Thoracic aorta (tissue), 2 donors: ENCODE measurements at regions not wholly inside any gene's neighbourhood (a gene's known extent, or its start where the extent isn't known, plus 50 kb on each side); places are given as distances from the start of the nearest gene placed in this dataset.

Experiments
- ATAC-seq: fragments of 150-250 bp; one replicate; pipeline ENCODE4 v1.8.0; 2017; ENCODE audit warnings: low read depth; ENCODE audit not compliant: insufficient number of reproducible peaks, low FRiP score
- DNase-seq: peaks from one replicate; pipeline ENCODE4 v3.0.0-alpha.2; 2020; ENCODE audit warnings: low spot score
- H3K27ac ChIP-seq, 2 donors: fragments of 200-600 bp; sonication (generic); 1 replicate in 1 of 2; 2 replicates in 1 of 2; pipeline ENCODE4 v1.5.1; 2016; ENCODE audit warnings: mild to moderate bottlenecking in 2 of 2, moderate library complexity in 2 of 2
- H3K27me3 ChIP-seq: fragments of 200-600 bp; sonication (generic); replicated peaks from 2 replicates; pipeline ENCODE4 v1.6.0; 2016; ENCODE audit warnings: mild to moderate bottlenecking; ENCODE audit not compliant: insufficient read depth
- H3K36me3 ChIP-seq: fragments of 200-600 bp; sonication (generic); one replicate; pipeline ENCODE4 v1.5.1; 2016
- H3K4me1 ChIP-seq, 2 donors: fragments of 200-600 bp; sonication (generic); 1 replicate in 1 of 2; 2 replicates in 1 of 2; pipeline versions ENCODE4 v1.5.1 to v1.6.0; 2016; ENCODE audit warnings: low read depth in 2 of 2, mild to moderate bottlenecking in 1 of 2; ENCODE audit not compliant: control insufficient read depth in 1 of 2
- H3K4me3 ChIP-seq: fragments of 200-600 bp; sonication (generic); 2 replicates; pipeline ENCODE4 v1.5.1; 2016; ENCODE audit warnings: mild to moderate bottlenecking
- H3K9me3 ChIP-seq: fragments of 200-600 bp; sonication (generic); 2 replicates; pipeline ENCODE4 v1.5.1; 2016
- TF ChIP-seq, protein P1 (sequence below): fragments of 200-600 bp; sonication (generic); IDR thresholded peaks from one replicate; pipeline ENCODE4 v1.5.1; 2019; ENCODE audit warnings: antibody characterized with exemption

GRCh38 chr18:56173542-56174220 lies 464.7 kb downstream of the TXNL1 start:
- Histone ChIP-seq H3K27ac (no peak overlapping the region), H3K27me3 (no peaks in the 10 kb centered on the region), H3K36me3 (no peaks in the 10 kb centered on the region), H3K9me3 (no peaks in the 10 kb centered on the region), H3K4me1 (peaks cover 1 to 3% of the 10 kb centered on the region in 2 donors), H3K4me3 (no peak overlapping the region)
- TF ChIP-seq, protein P1, sequence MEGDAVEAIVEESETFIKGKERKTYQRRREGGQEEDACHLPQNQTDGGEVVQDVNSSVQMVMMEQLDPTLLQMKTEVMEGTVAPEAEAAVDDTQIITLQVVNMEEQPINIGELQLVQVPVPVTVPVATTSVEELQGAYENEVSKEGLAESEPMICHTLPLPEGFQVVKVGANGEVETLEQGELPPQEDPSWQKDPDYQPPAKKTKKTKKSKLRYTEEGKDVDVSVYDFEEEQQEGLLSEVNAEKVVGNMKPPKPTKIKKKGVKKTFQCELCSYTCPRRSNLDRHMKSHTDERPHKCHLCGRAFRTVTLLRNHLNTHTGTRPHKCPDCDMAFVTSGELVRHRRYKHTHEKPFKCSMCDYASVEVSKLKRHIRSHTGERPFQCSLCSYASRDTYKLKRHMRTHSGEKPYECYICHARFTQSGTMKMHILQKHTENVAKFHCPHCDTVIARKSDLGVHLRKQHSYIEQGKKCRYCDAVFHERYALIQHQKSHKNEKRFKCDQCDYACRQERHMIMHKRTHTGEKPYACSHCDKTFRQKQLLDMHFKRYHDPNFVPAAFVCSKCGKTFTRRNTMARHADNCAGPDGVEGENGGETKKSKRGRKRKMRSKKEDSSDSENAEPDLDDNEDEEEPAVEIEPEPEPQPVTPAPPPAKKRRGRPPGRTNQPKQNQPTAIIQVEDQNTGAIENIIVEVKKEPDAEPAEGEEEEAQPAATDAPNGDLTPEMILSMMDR, result no peak
- ATAC-seq (no peak), DNase-seq (no peak)

- no peak for ATAC-seq
- TF ChIP-seq, protein P1, result no peak
- no peak for DNase-seq
- no peak overlapping the region for H3K4me3 ChIP-seq
- H3K27me3 ChIP-seq, result no peaks in the 10 kb centered on the region
- H3K27ac ChIP-seq, result no peak overlapping the region
- H3K9me3 ChIP-seq, result no peaks in the 10 kb centered on the region
- no peaks in the 10 kb centered on the region for H3K36me3 ChIP-seq
- peaks cover 10 to 13% of the 10 kb centered on the region in 2 donors for H3K4me1 ChIP-seq
Measured at GRCh38 chr18:56172527-56172926, 465.9 kb downstream of the TXNL1 start.

DNA sequence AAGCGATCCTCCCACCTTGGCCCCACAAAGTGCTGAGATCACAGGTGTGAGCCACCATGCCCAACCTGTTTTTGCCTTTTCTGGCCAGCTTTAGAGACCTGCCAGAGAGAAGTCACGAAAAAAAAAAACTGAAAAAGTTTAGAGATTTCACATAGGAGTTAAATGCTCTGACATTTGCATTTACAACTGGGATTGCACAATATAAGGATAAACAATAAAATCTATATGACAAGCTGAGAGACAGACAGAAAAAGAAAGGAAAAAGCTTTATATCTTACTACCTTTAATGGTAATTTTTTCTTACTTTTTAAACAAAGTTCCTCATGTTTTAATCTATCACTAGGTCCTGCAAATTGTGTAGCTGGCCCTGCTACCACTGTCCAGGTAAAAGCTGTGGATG lies 466.5 kb downstream of the TXNL1 start:
- Histone ChIP-seq H3K36me3 (no peaks in the 10 kb centered on the region), H3K9me3 (no peaks in the 10 kb centered on the region), H3K27me3 (no peaks in the 10 kb centered on the region), H3K4me3 (no peak overlapping the region), H3K27ac (no peak overlapping the region), H3K4me1 (peaks cover 11 to 16% of the 10 kb centered on the region in 2 donors)
- TF ChIP-seq, protein P1, result no peak
- ATAC-seq (no peak), DNase-seq (no peak)

DNA sequence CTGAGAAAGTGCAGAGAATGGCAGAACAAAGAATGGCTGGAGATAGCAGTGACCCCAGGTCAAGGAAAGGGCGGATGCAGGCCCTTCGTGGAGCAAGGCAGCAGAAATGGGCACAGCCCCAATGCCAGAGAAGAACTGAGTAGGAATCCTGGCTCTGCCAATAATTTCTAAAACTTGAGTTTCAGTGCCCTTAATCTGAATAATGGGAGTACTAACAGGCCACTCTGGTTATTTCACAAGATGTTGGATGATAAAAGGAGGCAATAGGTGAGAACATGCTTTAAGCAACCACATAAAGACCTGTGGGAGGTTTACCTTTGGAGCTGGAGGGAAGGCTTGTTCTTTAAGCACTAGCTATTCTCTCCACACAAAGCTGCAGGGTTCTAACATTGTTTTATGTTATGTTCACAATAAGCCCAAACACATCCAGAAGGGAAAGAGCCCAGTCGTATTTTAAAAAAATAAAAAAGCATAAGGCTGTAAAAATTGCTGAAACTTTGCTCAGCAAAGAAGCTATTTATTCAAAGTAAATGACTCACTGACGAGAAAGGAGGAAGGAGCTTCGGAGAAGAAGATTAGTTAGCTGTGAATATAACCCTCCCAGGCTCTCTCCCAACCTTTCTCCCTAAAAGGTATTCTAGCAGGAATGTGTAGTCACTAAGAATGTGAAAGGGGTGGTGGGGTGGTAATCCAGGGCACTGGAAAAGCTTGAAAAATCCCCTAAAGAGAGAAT lies 470.2 kb downstream of the TXNL1 start:
- ATAC-seq, result peak; percentile 43
- peak overlapping the region; percentile 40 to 53 for H3K27ac ChIP-seq

DNA sequence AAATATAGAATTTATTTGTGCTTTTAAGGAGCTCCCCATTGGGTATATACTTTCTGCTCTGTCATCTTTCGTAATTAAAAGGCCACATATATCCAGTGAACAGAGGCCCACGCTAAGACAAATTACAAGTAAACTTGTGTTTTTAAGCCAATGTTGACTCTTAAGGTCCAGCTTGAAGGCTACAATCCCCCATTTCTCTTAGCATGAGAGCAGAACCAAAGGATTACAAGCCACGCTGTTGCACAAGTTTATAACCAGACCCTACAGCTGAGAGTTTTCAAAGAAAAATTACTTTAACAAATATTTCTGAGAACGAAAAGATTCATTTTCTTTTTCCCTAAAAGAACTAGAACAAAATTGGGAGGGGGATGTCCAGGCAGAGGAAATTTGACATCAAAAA lies 471.0 kb downstream of the TXNL1 start:
- no peak for ATAC-seq
- TF ChIP-seq, protein P1, result no peak
- no peaks in the 10 kb centered on the region for H3K36me3 ChIP-seq
- peaks cover 11 to 26% of the 10 kb centered on the region in 2 donors for H3K4me1 ChIP-seq
- H3K9me3 ChIP-seq, result no peaks in the 10 kb centered on the region
- no peak overlapping the region for H3K27ac ChIP-seq
- no peak overlapping the region for H3K4me3 ChIP-seq
- no peaks in the 10 kb centered on the region for H3K27me3 ChIP-seq
- DNase-seq, result no peak

More for the DNA sequence above, 470.2 kb downstream of the TXNL1 start:
- TF ChIP-seq, protein P1, result no peak
- Histone ChIP-seq H3K4me3 (peak overlapping the region; percentile 1), H3K27me3 (no peaks in the 10 kb centered on the region), H3K36me3 (no peaks in the 10 kb centered on the region), H3K9me3 (no peaks in the 10 kb centered on the region), H3K4me1 (peaks cover 11 to 18% of the 10 kb centered on the region in 2 donors)
- DNase-seq, result no peak
